ENCODE measurements at regions not wholly inside any gene's neighbourhood (a gene's known extent, or its start where the extent isn't known, plus 50 kb on each side); places are given as distances from the start of the nearest gene placed in this dataset.

- no peak for TF ChIP-seq CTCF (IDR thresholded peaks at IDR 0.05; ENCODE audit: low read depth, low read length, poor library complexity, severe bottlenecking)
- TF ChIP-seq EZH2phosphoT487 (IDR thresholded peaks at IDR 0.05; ENCODE audit: borderline replicate concordance, low read length) = no peak
Observed at GRCh38 chr15:39014682-39015081, 450.1 kb upstream of the RASGRP1 start.
